NCI-H1048 (cell line): ENCODE measurements at regions not wholly inside any gene's neighbourhood (a gene's known extent, or its start where the extent isn't known, plus 50 kb on each side); places are given as distances from the start of the nearest gene placed in this dataset.
"Not testable (repeated sequence)": the region's sequence is repeated elsewhere in the genome, so short reads cannot be mapped to it uniquely, and the experiment has no call there.

Source experiments
- DNase-seq: peaks from one replicate; lab custom pipeline; 2025; lab: John Stamatoyannopoulos, UW

GRCh38 chr2:17133052-17133671 is 385.1 kb downstream of the RAD51AP2 start:
- DNase-seq, result no peak

- DNase-seq, result not testable (repeated sequence)
These were observed 387.6 kb downstream of the RAD51AP2 start for GRCh38 chr2:17130627-17131026.

- DNase-seq, result no peak
These were observed 392.1 kb downstream of the RAD51AP2 start for GRCh38 chr2:17125989-17126620.

GRCh38 chr2:17124575-17125318 is 393.5 kb downstream of the RAD51AP2 start:
- no peak for DNase-seq

GRCh38 chr2:17122887-17123501 is 395.2 kb downstream of the RAD51AP2 start:
- DNase-seq, result no peak

GRCh38 chr2:17115466-17115865 is 402.8 kb downstream of the RAD51AP2 start:
- DNase-seq, result no peak

- DNase-seq, result no peak
These were observed 403.2 kb downstream of the RAD51AP2 start for GRCh38 chr2:17115042-17115441.

GRCh38 chr2:17107871-17108270 is 410.4 kb downstream of the RAD51AP2 start:
- DNase-seq, result no peak

- DNase-seq, result no peak
These were observed 411.1 kb downstream of the RAD51AP2 start for GRCh38 chr2:17107151-17107550.

- DNase-seq, result no peak
These were observed 411.8 kb downstream of the RAD51AP2 start for GRCh38 chr2:17106418-17106817.

GRCh38 chr2:17104454-17104853 is 413.8 kb downstream of the RAD51AP2 start:
- DNase-seq, result no peak

- DNase-seq, result no peak
These were observed 416.6 kb downstream of the RAD51AP2 start for GRCh38 chr2:17101596-17101995.

GRCh38 chr2:17101091-17101490 is 417.1 kb downstream of the RAD51AP2 start:
- no peak for DNase-seq

GRCh38 chr2:17095340-17095739 is 422.9 kb downstream of the RAD51AP2 start:
- no peak for DNase-seq

- DNase-seq, result no peak
These were observed 424.5 kb downstream of the RAD51AP2 start for GRCh38 chr2:17093712-17094111.

GRCh38 chr2:17086990-17087389 is 421.4 kb upstream of the CYRIA start:
- DNase-seq, result no peak

GRCh38 chr2:17085546-17086202 is 420.0 kb upstream of the CYRIA start:
- no peak for DNase-seq

GRCh38 chr2:17084877-17085276 is 419.2 kb upstream of the CYRIA start:
- DNase-seq, result no peak

GRCh38 chr2:17083902-17084301 is 418.3 kb upstream of the CYRIA start:
- no peak for DNase-seq

GRCh38 chr2:17079262-17079661 is 413.6 kb upstream of the CYRIA start:
- DNase-seq, result no peak

GRCh38 chr2:17076533-17076932 is 410.9 kb upstream of the CYRIA start:
- no peak for DNase-seq

GRCh38 chr2:17070711-17071110 is 405.1 kb upstream of the CYRIA start:
- DNase-seq, result no peak
